ENCODE measurements at regions not wholly inside any gene's neighbourhood (a gene's known extent, or its start where the extent isn't known, plus 50 kb on each side); places are given as distances from the start of the nearest gene placed in this dataset.
"Not testable (repeated sequence)": the region's sequence is repeated elsewhere in the genome, so short reads cannot be mapped to it uniquely, and the experiment has no call there.

DNA sequence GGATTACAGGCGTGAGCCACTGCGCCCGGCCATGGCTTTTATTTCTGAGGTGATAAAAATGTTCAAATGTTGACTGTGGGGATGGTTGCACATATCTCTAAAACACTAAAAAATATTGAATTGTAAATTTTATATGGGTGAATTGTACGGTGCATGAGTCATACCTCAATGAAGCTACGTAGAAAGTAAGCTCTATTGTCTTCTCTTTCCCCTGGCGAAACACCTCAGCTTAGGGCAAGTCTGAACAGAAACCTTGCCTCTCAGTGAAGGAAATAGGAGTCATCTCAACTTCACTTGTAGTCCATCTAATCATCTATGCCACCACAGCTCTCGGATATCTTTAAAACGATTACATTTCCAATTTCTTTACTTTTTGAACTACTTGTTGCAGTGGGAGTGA lies 238.2 kb downstream of the SPATA31A6 start:
- TF ChIP-seq, protein P1, sequence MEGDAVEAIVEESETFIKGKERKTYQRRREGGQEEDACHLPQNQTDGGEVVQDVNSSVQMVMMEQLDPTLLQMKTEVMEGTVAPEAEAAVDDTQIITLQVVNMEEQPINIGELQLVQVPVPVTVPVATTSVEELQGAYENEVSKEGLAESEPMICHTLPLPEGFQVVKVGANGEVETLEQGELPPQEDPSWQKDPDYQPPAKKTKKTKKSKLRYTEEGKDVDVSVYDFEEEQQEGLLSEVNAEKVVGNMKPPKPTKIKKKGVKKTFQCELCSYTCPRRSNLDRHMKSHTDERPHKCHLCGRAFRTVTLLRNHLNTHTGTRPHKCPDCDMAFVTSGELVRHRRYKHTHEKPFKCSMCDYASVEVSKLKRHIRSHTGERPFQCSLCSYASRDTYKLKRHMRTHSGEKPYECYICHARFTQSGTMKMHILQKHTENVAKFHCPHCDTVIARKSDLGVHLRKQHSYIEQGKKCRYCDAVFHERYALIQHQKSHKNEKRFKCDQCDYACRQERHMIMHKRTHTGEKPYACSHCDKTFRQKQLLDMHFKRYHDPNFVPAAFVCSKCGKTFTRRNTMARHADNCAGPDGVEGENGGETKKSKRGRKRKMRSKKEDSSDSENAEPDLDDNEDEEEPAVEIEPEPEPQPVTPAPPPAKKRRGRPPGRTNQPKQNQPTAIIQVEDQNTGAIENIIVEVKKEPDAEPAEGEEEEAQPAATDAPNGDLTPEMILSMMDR (IDR thresholded peaks at IDR 0.05), result not testable (repeated sequence)
- not testable (repeated sequence) for TF ChIP-seq POLR2A (IDR thresholded peaks at IDR 0.05)

Measured in Peyer's patch (tissue), 4 donors.